Ecto neural progenitor cell (in vitro differentiated cells): ENCODE measurements at regions not wholly inside any gene's neighbourhood (a gene's known extent, or its start where the extent isn't known, plus 50 kb on each side); places are given as distances from the start of the nearest gene placed in this dataset.
A peak's percentile ranks its signal among the peaks of the same experiment; 100 is the strongest.
"Not testable (repeated sequence)": the region's sequence is repeated elsewhere in the genome, so short reads cannot be mapped to it uniquely, and the experiment has no call there.

ENCODE experiments used
- DNase-seq: peaks from one replicate; pipeline ENCODE4 v3.0.0-alpha.2; 2018; ENCODE audit warnings: low spot score

- DNase-seq = no peak
Measured at GRCh38 chr22:25419247-25420113, 145.0 kb upstream of the GRK3 start.

GRCh38 chr22:25420114-25420441, 144.4 kb upstream of the GRK3 start:
- DNase-seq = not testable (repeated sequence)

- DNase-seq = no peak
Measured at GRCh38 chr22:25420471-25420924, 144.0 kb upstream of the GRK3 start.

- peak; percentile 60 for DNase-seq
Measured at GRCh38 chr22:25420925-25421904, 143.3 kb upstream of the GRK3 start.

- not testable (repeated sequence) for DNase-seq
Measured at GRCh38 chr22:25426530-25427308, 137.8 kb upstream of the GRK3 start.

- DNase-seq = not testable (repeated sequence)
Measured at GRCh38 chr22:25431637-25432342, 132.7 kb upstream of the GRK3 start.

GRCh38 chr22:25433381-25433970, 131.0 kb upstream of the GRK3 start:
- not testable (repeated sequence) for DNase-seq

- DNase-seq = peak; percentile 65
Measured at GRCh38 chr22:25437414-25438160, 126.9 kb upstream of the GRK3 start.

- no peak for DNase-seq
Measured at GRCh38 chr22:25447067-25447685, 117.3 kb upstream of the GRK3 start.

- peak; percentile 92 for DNase-seq
Measured at GRCh38 chr22:25447686-25448434, 116.6 kb upstream of the GRK3 start.

- DNase-seq = no peak
Measured at GRCh38 chr22:25448435-25449051, 115.9 kb upstream of the GRK3 start.

- no peak for DNase-seq
Measured at GRCh38 chr22:25449781-25450317, 114.6 kb upstream of the GRK3 start.

- DNase-seq = no peak
Measured at GRCh38 chr22:25451480-25452114, 112.9 kb upstream of the GRK3 start.

- no peak for DNase-seq
Measured at GRCh38 chr22:25452116-25452700, 112.3 kb upstream of the GRK3 start.

GRCh38 chr22:25453058-25453457, 111.4 kb upstream of the GRK3 start:
- DNase-seq = no peak

GRCh38 chr22:25453557-25453956, 110.9 kb upstream of the GRK3 start:
- no peak for DNase-seq

- not testable (repeated sequence) for DNase-seq
Measured at GRCh38 chr22:25456300-25457043, 108.0 kb upstream of the GRK3 start.
